Inferior parietal cortex (tissue), 1 donor: ENCODE measurements at regions not wholly inside any gene's neighbourhood (a gene's known extent, or its start where the extent isn't known, plus 50 kb on each side); places are given as distances from the start of the nearest gene placed in this dataset.
A peak's percentile ranks its signal among the peaks of the same experiment; 100 is the strongest.
"Not testable (repeated sequence)": the region's sequence is repeated elsewhere in the genome, so short reads cannot be mapped to it uniquely, and the experiment has no call there.

ENCODE experiments used
- DNase-seq: peaks from one replicate; pipeline ENCODE4 v3.0.0-alpha.2; 2016; ENCODE audit errors: extremely low spot score

DNA sequence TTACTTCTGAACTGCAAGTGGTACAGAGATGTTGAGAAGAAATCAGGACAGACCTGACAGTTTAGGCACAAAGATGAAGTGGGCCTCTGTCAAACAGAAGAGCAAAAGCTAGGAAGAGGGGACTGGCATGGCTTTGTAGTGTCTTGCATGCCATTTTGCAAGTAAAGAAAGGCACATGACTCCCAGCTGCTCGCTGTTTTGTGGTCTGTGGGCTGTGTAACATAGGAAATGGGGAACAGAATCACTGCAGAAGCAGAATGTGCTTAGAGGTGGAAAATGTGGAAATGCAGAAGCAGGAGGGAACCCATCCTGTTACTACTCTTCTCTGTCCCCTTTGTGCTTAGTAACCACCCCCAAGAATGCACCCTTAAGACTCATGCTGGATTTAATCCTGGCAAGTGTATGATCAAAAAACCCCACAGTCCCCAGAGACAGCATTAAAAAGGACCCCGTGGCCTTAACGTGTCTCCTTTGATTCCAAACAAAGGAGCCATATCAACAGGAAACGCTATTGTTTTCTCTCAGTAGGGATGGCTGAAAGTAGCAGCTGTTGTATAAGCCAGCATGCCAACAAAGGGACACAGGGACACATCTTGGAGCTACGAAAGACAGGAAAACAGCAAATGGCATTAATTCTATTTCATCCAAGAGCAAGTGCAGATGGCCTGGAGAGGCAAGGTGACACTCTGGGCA is 177.6 kb upstream of the GLRA2 start:
- no peak for DNase-seq

- DNase-seq = no peak
Observed at GRCh38 chrX:14347523-14347922, 181.8 kb upstream of the GLRA2 start.

DNA sequence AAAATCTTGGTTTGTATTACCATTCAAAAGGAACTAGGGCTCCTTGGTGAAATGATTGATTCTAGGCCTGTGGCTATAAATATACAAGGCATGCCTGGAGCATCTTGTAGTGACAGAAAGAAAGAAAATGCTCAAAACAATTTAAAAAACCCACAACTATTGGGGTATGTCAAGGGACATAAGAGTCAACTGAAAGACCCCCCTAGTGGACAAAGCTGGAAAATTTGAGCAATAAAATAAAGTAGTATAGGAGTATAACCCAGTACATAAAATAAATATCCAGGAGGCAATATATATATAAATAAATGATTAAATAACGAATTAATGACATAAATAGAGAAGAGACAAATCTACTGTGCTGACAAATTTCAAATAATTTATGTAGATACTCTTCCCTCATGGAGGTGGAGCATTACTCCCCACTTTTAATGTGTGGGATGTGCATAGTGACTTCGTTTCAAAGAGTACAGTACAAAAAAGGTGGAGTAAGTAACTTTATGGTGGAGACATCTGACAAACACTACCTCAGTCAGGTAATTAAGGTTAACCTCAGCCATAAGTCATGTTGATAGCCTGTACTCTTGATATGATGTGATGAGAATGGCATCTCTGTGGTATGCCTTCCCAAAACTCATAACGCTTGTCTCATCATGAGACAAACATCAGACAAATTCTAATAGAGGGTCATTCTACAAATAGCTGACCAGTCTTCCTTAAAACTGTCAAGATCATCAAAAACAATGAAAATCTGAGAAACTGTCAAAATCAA is 185.0 kb upstream of the GLRA2 start:
- DNase-seq = no peak

DNA sequence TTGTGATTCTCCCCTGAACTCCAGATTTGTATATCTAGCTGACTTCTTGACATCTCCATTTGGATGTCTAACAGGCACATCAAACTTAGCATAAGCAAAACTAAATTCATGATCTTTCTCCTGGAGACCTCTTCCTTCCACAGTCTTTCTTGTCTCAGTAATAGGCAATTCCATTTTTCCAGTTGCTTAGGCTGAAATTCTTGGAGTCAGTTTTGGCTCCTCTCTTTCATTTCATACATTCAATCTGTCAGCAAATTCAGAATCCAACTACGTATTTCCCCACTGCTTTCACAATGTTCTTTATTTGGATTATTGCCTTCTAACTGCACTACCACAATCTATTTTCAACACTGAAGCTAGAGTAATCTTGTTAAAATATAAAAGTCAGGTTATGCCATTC is 219.9 kb upstream of the GLRA2 start:
- DNase-seq = no peak

DNA sequence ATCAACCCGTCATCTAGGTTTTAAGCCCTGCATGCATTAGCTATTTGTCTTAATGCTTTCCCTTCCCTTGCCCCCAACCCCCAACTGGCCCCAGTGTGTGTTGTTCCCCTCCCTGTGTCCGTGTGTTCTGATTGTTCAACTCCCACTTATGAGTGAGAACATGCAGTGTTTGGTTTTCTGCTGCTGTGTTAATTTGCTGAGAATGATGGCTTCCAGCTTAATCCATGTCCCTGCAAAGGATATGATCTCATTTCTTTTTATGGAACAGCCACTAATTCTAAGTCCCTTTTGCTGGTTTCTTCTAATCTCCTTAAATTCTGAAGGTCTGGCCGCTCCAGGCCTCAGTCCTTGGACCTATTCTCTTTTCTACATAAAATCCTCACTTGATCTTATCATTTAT is 220.4 kb upstream of the GLRA2 start:
- not testable (repeated sequence) for DNase-seq

DNA sequence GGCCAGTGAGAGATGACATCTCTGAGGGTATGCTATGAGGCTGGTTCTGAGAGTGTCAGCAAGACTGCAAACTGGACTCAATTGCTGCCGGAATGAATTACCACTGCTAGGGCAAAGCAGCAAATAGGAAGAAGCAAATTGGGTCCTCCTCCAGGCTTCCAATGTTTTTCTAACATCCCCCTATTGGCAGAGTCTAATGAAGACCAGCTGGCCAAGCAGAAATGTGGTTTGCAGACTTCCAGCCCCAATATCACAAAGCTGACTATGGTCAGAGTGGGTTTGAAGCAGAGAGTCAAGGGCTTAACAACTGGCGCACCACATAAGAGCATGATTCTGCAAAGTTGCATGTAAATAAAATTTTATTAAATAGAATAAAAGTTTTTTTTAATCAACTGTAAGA is 225.4 kb upstream of the GLRA2 start:
- no peak for DNase-seq

- DNase-seq = not testable (repeated sequence)
Observed at GRCh38 chrX:14302561-14302960, 226.8 kb upstream of the GLRA2 start.

DNA sequence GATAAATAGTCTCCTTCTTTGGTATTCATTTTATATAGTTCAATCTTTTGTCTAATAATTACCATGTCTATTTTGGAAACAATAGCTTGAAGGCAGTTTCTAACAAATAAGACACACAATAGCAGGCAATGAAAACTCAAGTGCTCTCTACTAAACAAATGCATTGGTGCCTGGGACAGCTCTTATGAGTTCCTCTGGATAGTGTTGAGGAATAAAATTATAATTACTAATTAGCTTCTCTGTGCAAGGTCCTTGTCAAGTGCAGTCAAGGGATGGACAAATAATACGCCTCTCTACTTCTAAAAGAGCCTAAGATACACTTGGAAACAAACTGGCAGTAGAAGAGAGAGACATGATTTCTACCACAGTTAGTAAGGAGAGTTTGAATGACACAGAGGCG is 229.0 kb upstream of the GLRA2 start:
- no peak for DNase-seq

DNA sequence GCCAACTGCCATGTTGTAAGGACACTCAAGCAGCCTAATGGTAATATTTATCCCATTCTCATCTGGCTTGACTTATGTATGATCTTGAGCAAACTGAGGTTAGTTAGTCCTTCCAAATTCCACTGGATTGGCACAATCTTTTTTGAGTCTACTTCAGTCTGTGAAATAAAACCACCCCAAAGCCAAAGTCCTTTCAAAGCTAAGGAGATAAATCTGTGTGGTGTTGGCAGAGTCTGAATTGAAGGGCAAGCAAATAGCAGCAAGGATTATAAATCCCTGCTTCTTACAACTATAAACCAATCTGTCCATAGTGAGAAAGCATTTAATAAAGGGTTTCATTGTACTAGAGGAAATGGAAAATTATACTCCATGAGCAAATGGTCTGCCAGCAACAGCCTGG is 233.9 kb upstream of the GLRA2 start:
- no peak for DNase-seq

- peak; percentile 2 for DNase-seq
Observed at GRCh38 chrX:14291666-14292500, 237.5 kb upstream of the GLRA2 start.

DNA sequence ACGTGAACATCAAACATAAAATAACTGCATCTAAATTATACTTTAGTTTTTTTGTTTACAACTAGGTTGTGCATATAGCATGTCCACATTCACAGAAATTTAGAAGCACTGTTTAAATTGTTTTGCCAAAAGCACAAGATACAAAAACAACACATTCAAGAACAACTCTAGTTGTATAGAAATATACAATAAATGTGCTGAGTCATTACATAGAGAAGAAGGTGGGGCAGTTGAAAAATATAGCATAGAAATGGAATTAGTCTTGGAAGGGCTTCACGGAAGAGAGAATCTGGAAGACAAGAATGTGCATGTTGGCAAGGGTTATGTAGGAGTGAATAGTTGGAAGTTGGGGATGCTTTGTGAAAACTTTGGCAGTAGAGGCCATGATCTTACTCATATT is 239.0 kb upstream of the GLRA2 start:
- DNase-seq = no peak

GRCh38 chrX:14274691-14275090 is 245.0 kb upstream of the GEMIN8 start:
- DNase-seq = peak; percentile 15

- no peak for DNase-seq
Observed at GRCh38 chrX:14267216-14267615, 237.5 kb upstream of the GEMIN8 start.

GRCh38 chrX:14266705-14267104 is 237.0 kb upstream of the GEMIN8 start:
- DNase-seq = no peak

GRCh38 chrX:14243823-14244222 is 214.1 kb upstream of the GEMIN8 start:
- DNase-seq = no peak

GRCh38 chrX:14235004-14235403 is 205.3 kb upstream of the GEMIN8 start:
- no peak for DNase-seq

DNA sequence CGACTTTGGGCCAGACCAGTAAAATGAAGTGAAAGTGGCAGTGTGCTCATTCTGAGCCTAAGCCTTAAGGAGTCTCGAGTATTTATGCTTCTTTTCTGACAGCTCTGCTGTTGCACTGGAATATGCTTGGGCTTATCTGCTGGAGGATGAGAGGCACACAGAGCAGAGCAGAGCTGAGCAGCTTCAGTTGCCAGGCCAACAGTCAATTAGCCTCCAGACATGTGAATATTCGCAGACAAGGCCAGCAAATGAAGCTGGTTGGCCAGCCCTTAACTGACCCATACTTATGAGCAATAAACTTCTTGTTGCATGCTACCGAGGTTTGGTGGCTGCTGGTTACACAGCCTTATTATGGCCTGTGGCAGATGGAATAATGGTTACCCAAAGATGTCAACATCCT is 203.0 kb upstream of the GEMIN8 start:
- DNase-seq = no peak

- no peak for DNase-seq
Observed at GRCh38 chrX:14228611-14229010, 198.9 kb upstream of the GEMIN8 start.

DNA sequence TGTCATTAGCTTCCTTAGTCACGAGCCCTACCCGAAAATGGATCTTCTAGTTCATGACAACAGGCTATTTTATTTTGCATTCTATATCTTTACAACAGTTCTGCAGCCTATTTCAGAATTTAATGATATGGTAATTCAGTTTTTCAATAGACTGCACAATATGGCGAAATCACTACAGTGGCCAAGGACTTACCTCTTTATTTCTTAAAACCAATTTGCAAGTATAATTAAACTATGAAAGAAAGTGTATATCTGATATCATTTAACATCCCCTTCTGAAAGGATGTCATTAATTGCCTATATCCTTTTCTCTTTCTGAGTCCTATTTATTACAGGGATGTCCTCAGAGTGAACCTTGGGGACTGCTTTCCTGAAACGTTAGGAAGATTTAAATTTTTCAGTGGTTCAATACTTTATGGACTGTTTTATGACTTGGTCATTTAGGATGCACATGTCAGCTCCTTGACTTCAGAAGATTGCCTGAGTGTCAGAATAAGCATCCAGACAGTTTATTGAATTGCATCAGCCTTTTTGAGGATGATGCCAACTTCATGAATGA is 190.8 kb upstream of the GEMIN8 start:
- DNase-seq = no peak

GRCh38 chrX:14209034-14209433 is 179.3 kb upstream of the GEMIN8 start:
- no peak for DNase-seq

GRCh38 chrX:14194711-14195110 is 165.0 kb upstream of the GEMIN8 start:
- DNase-seq = no peak

- no peak for DNase-seq
Observed at GRCh38 chrX:14193547-14193946, 163.9 kb upstream of the GEMIN8 start.
